NCI-H1694 (cell line): ENCODE measurements at regions not wholly inside any gene's neighbourhood (a gene's known extent, or its start where the extent isn't known, plus 50 kb on each side); places are given as distances from the start of the nearest gene placed in this dataset.
"Not testable (repeated sequence)": the region's sequence is repeated elsewhere in the genome, so short reads cannot be mapped to it uniquely, and the experiment has no call there.

ENCODE experiments used
- DNase-seq: peaks from one replicate; lab custom pipeline; 2025; lab: John Stamatoyannopoulos, UW

GRCh38 chr3:89628856-89629670 is 521.6 kb downstream of the EPHA3 start:
- DNase-seq, result no peak

- DNase-seq, result no peak
Observed at GRCh38 chr3:89635137-89635536, 527.7 kb downstream of the EPHA3 start.

- no peak for DNase-seq
Observed at GRCh38 chr3:89644716-89645115, 537.3 kb downstream of the EPHA3 start.

- no peak for DNase-seq
Observed at GRCh38 chr3:89649431-89649830, 542.0 kb downstream of the EPHA3 start.

- no peak for DNase-seq
Observed at GRCh38 chr3:89654031-89654430, 546.6 kb downstream of the EPHA3 start.

- DNase-seq, result no peak
Observed at GRCh38 chr3:89656388-89656787, 549.0 kb downstream of the EPHA3 start.

GRCh38 chr3:89679686-89680085 is 572.3 kb downstream of the EPHA3 start:
- DNase-seq, result no peak

- DNase-seq, result no peak
Observed at GRCh38 chr3:89682556-89682955, 575.1 kb downstream of the EPHA3 start.

- peak; percentile 60 for DNase-seq
Observed at GRCh38 chr3:89685731-89686130, 578.3 kb downstream of the EPHA3 start.

GRCh38 chr3:89690646-89691045 is 583.2 kb downstream of the EPHA3 start:
- DNase-seq, result peak; percentile 14

- no peak for DNase-seq
Observed at GRCh38 chr3:89692601-89693000, 585.2 kb downstream of the EPHA3 start.

GRCh38 chr3:89697321-89697916 is 590.0 kb downstream of the EPHA3 start:
- no peak for DNase-seq

- no peak for DNase-seq
Observed at GRCh38 chr3:89698208-89698830, 590.9 kb downstream of the EPHA3 start.

GRCh38 chr3:89699229-89699628 is 591.8 kb downstream of the EPHA3 start:
- DNase-seq, result no peak

- no peak for DNase-seq
Observed at GRCh38 chr3:89699771-89700170, 592.4 kb downstream of the EPHA3 start.

- no peak for DNase-seq
Observed at GRCh38 chr3:89702404-89702803, 595.0 kb downstream of the EPHA3 start.

GRCh38 chr3:89713196-89713595 is 605.8 kb downstream of the EPHA3 start:
- no peak for DNase-seq

GRCh38 chr3:89714237-89714636 is 606.8 kb downstream of the EPHA3 start:
- no peak for DNase-seq

- DNase-seq, result no peak
Observed at GRCh38 chr3:89740080-89740880, 632.9 kb downstream of the EPHA3 start.

- no peak for DNase-seq
Observed at GRCh38 chr3:89740881-89741177, 633.4 kb downstream of the EPHA3 start.

GRCh38 chr3:89742546-89742945 is 635.1 kb downstream of the EPHA3 start:
- no peak for DNase-seq

GRCh38 chr3:89747541-89748278 is 640.3 kb downstream of the EPHA3 start:
- not testable (repeated sequence) for DNase-seq
